Loucy (cell line): ENCODE measurements at regions not wholly inside any gene's neighbourhood (a gene's known extent, or its start where the extent isn't known, plus 50 kb on each side); places are given as distances from the start of the nearest gene placed in this dataset.

Experiments used
- H2AFZ ChIP-seq: fragments of 200-600 bp; sonication (generic); 2 replicates; pipeline ENCODE4 v1.6.0; 2016; ENCODE audit warnings: antibody characterized with exemption, mild to moderate bottlenecking, low read length, moderate library complexity
- H3F3A ChIP-seq: fragments of 200-600 bp; 2 replicates; pipeline ENCODE4 v1.6.0; 2016; ENCODE audit warnings: antibody characterized with exemption, low read depth, mild to moderate bottlenecking
- H3K27me3 ChIP-seq: fragments of 200-600 bp; sonication (generic); 2 replicates; pipeline ENCODE4 v1.6.1; 2014; ENCODE audit warnings: low read length, mild to moderate bottlenecking; ENCODE audit not compliant: insufficient read depth, poor library complexity, severe bottlenecking
- H3K36me3 ChIP-seq: fragments of 200-600 bp; sonication (generic); 2 replicates; pipeline ENCODE4 v1.6.1; 2016; ENCODE audit warnings: low read length; ENCODE audit not compliant: insufficient read depth
- H3K4me1 ChIP-seq: fragments of 200-600 bp; sonication (generic); 2 replicates; pipeline ENCODE4 v1.5.1; 2014; ENCODE audit warnings: low read length, mild to moderate bottlenecking; ENCODE audit not compliant: insufficient read depth, poor library complexity, severe bottlenecking
- H3K4me2 ChIP-seq: fragments of 200-600 bp; sonication (generic); 2 replicates; pipeline ENCODE4 v1.6.0; 2014; ENCODE audit warnings: antibody characterized with exemption, low read length, low read depth, mild to moderate bottlenecking; ENCODE audit not compliant: poor library complexity, severe bottlenecking
- H3K4me3 ChIP-seq: fragments of 200-600 bp; sonication (generic); 2 replicates; pipeline ENCODE4 v1.5.1; 2014; ENCODE audit warnings: low read length, mild to moderate bottlenecking, mixed read lengths; ENCODE audit not compliant: poor library complexity, severe bottlenecking
- H3K79me2 ChIP-seq: fragments of 200-600 bp; sonication (generic); 2 replicates; pipeline ENCODE4 v1.6.1; 2014; ENCODE audit warnings: low read length; ENCODE audit not compliant: insufficient read depth
- H3K9ac ChIP-seq: fragments of 200-600 bp; sonication (generic); 2 replicates; pipeline ENCODE4 v1.6.0; 2014; ENCODE audit warnings: mild to moderate bottlenecking, low read depth, low read length, moderate library complexity; ENCODE audit not compliant: poor library complexity, severe bottlenecking
- H3K9me2 ChIP-seq: fragments of 200-600 bp; sonication (generic); replicated peaks from 2 replicates; pipeline ENCODE4 v1.6.1; 2016; ENCODE audit warnings: low read depth, low read length, mixed read lengths
- H3K9me3 ChIP-seq: fragments of 200-600 bp; sonication (generic); 2 replicates; pipeline ENCODE4 v1.6.1; 2014; ENCODE audit warnings: mild to moderate bottlenecking, antibody characterized with exemption, low read length, low read depth; ENCODE audit not compliant: insufficient read depth
- H4K20me1 ChIP-seq: fragments of 200-600 bp; sonication (generic); 2 replicates; pipeline ENCODE4 v1.6.0; 2014; ENCODE audit warnings: antibody characterized with exemption, low read length, mild to moderate bottlenecking; ENCODE audit not compliant: insufficient read depth, poor library complexity, severe bottlenecking
- CTCF ChIP-seq: fragments of 200-600 bp; sonication (generic); conservative IDR thresholded peaks from 2 replicates; pipeline ENCODE4 v1.5.1; 2014; ENCODE audit warnings: mild to moderate bottlenecking, antibody characterized with exemption, low read length
- EZH2phosphoT487 ChIP-seq: fragments of 200-600 bp; IDR thresholded peaks from 2 replicates; pipeline ENCODE4 v1.6.1; 2018; ENCODE audit warnings: antibody characterized with exemption, mild to moderate bottlenecking, moderate library complexity, borderline replicate concordance

GRCh38 chr4:129862461-129862860 lies 766.5 kb downstream of the C4orf33 start:
- no peaks in the 10 kb centered on the region for H3K4me1 ChIP-seq
- H3K36me3 ChIP-seq = no peaks in the 10 kb centered on the region
- no peaks in the 10 kb centered on the region for H4K20me1 ChIP-seq
- no peak overlapping the region for H2AFZ ChIP-seq
- no peaks in the 10 kb centered on the region for H3K27me3 ChIP-seq
- no peaks in the 10 kb centered on the region for H3K9me3 ChIP-seq
- no peaks in the 10 kb centered on the region for H3K79me2 ChIP-seq
- no peak overlapping the region for H3K9ac ChIP-seq
- TF ChIP-seq CTCF (no peak), EZH2phosphoT487 (no peak)
- no peak overlapping the region for H3K4me3 ChIP-seq
- H3F3A ChIP-seq = no peaks in the 10 kb centered on the region
- no peak overlapping the region for H3K4me2 ChIP-seq
- H3K9me2 ChIP-seq = 0 out of 2 replicates have a peak, but pooled peaks cover 4% of the 10 kb centered on the region

GRCh38 chr4:129863206-129863605 lies 767.3 kb downstream of the C4orf33 start:
- Histone ChIP-seq H3K4me3 (no peak overlapping the region), H3K9ac (no peak overlapping the region), H3K79me2 (no peaks in the 10 kb centered on the region), H3K36me3 (no peaks in the 10 kb centered on the region), H2AFZ (no peak overlapping the region), H3K9me2 (0 out of 2 replicates have a peak, but pooled peaks cover 4% of the 10 kb centered on the region), H3K4me2 (no peak overlapping the region), H3F3A (no peaks in the 10 kb centered on the region), H4K20me1 (no peaks in the 10 kb centered on the region), H3K4me1 (no peaks in the 10 kb centered on the region), H3K9me3 (no peaks in the 10 kb centered on the region), H3K27me3 (no peaks in the 10 kb centered on the region)
- TF ChIP-seq EZH2phosphoT487 (no peak), CTCF (no peak)

- TF ChIP-seq CTCF = no peak
- TF ChIP-seq EZH2phosphoT487 = no peak
- Histone ChIP-seq H3K27me3 (no peaks in the 10 kb centered on the region), H3K36me3 (no peaks in the 10 kb centered on the region), H3K9ac (no peak overlapping the region), H3K4me3 (no peak overlapping the region), H4K20me1 (no peaks in the 10 kb centered on the region), H3K9me2 (no peaks in the 10 kb centered on the region), H2AFZ (no peak overlapping the region), H3K4me2 (no peak overlapping the region), H3F3A (no peaks in the 10 kb centered on the region), H3K9me3 (no peaks in the 10 kb centered on the region), H3K79me2 (no peaks in the 10 kb centered on the region), H3K4me1 (no peaks in the 10 kb centered on the region)
Observed at GRCh38 chr4:129883996-129884395, 788.0 kb downstream of the C4orf33 start.
